ENCODE measurements at regions not wholly inside any gene's neighbourhood (a gene's known extent, or its start where the extent isn't known, plus 50 kb on each side); places are given as distances from the start of the nearest gene placed in this dataset.

DNA sequence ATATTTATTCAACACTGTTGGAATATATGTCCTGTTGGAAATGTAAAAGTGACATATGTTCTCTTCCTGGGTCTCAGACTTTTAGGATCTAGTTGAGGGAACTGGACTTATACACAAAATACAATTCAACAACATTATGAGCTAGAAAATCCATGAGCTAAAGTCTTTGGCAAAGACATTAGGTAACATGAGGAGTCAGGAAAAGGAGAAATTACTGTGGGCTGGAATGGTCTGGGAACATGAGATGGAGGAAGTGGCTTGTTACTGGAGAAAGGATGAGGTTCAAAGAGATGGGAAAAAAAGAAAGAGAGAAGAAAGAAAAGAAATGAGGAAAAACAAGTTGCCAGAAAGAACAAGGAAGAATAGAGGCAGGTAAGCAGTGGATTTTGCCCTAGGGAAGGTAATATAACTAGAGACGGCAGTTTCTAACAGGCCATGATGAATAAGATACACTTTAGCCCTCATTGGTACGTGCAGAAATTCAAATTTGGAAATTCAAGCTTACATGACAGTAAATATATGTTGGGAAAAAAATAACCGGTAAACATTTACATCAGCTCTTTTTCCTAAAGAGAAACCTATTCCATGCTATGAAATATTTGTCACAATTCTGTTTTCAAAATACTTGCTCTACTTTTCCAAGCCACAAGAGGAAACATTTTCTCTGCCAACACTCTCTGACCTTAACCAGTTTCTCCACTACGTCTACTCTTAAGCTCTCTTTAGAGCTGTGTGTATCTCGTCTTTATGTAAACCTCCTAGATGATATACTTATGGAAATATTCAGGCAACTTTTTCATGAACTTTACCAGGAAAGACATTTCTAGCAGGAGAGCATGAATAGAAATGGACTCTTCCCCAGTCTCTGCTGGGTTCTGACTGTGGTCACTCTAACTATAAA is 268.8 kb upstream of the BTG1 start:
- H2AFZ ChIP-seq (ENCODE audit: low read depth), result no peak overlapping the region
- POLR2A ChIA-PET, result no interaction called here
- H3K9me3 ChIP-seq, result no peaks in the 10 kb centered on the region
- WGBS (ENCODE audit: low lambda C conversion rate), result 66% methylated on average over 5 of the region's 5 CpGs
- no peaks in the 10 kb centered on the region for H3K27me3 ChIP-seq (ENCODE audit: insufficient read depth)
- CTCF ChIA-PET, result interaction anchor here (0.7 to 1.0 kb wide), 2 partner anchors 32 to 1032 kb away, joined by 3 read pairs; no protein-coding TSS in a partner anchor
- no peaks in the 10 kb centered on the region for H4K20me1 ChIP-seq (ENCODE audit: insufficient read depth)
- no peak overlapping the region for H3K9ac ChIP-seq
- H3F3A ChIP-seq (replicated peaks; ENCODE audit: insufficient read depth), result no peaks in the 10 kb centered on the region
- no peak overlapping the region for H3K4me2 ChIP-seq
- DNase-seq, result no peak
- H3K36me3 ChIP-seq (replicated peaks in 1 of 2; ENCODE audit: control insufficient read depth in 1 of 2, insufficient read depth in 2 of 2, low read length in 1 of 2), result no peaks in the 10 kb centered on the region
- H3K27ac ChIP-seq (ENCODE audit: low read depth in 2 of 2, low read length in 1 of 2), result no peak overlapping the region
- no peaks in the 10 kb centered on the region for H3K9me2 ChIP-seq
- H3K79me2 ChIP-seq (ENCODE audit: insufficient read depth), result no peaks in the 10 kb centered on the region
- no peak overlapping the region for H3K4me3 ChIP-seq (ENCODE audit: low read depth in 2 of 2, low read length in 1 of 2)
- TF ChIP-seq TCF12 (IDR thresholded peaks at IDR 0.05) (no peak), RCOR1 (IDR thresholded peaks at IDR 0.05; ENCODE audit: low read length) (no peak), POLR2AphosphoS5 (IDR thresholded peaks at IDR 0.05; ENCODE audit: low read depth, low read length) (no peak), FOXJ3 (CRISPR knock-in tag; IDR thresholded peaks at IDR 0.05) (no peak), TEAD4 (IDR thresholded peaks at IDR 0.05; ENCODE audit: borderline replicate concordance, insufficient read depth) (no peak)
- TF ChIP-seq, protein P1, sequence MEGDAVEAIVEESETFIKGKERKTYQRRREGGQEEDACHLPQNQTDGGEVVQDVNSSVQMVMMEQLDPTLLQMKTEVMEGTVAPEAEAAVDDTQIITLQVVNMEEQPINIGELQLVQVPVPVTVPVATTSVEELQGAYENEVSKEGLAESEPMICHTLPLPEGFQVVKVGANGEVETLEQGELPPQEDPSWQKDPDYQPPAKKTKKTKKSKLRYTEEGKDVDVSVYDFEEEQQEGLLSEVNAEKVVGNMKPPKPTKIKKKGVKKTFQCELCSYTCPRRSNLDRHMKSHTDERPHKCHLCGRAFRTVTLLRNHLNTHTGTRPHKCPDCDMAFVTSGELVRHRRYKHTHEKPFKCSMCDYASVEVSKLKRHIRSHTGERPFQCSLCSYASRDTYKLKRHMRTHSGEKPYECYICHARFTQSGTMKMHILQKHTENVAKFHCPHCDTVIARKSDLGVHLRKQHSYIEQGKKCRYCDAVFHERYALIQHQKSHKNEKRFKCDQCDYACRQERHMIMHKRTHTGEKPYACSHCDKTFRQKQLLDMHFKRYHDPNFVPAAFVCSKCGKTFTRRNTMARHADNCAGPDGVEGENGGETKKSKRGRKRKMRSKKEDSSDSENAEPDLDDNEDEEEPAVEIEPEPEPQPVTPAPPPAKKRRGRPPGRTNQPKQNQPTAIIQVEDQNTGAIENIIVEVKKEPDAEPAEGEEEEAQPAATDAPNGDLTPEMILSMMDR (IDR thresholded peaks at IDR 0.05), result no peak
- TF ChIP-seq, protein P2, sequence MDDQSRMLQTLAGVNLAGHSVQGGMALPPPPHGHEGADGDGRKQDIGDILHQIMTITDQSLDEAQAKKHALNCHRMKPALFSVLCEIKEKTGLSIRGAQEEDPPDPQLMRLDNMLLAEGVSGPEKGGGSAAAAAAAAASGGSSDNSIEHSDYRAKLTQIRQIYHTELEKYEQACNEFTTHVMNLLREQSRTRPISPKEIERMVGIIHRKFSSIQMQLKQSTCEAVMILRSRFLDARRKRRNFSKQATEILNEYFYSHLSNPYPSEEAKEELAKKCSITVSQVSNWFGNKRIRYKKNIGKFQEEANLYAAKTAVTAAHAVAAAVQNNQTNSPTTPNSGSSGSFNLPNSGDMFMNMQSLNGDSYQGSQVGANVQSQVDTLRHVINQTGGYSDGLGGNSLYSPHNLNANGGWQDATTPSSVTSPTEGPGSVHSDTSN (IDR thresholded peaks at IDR 0.05), result no peak
- TF ChIP-seq, protein P3, sequence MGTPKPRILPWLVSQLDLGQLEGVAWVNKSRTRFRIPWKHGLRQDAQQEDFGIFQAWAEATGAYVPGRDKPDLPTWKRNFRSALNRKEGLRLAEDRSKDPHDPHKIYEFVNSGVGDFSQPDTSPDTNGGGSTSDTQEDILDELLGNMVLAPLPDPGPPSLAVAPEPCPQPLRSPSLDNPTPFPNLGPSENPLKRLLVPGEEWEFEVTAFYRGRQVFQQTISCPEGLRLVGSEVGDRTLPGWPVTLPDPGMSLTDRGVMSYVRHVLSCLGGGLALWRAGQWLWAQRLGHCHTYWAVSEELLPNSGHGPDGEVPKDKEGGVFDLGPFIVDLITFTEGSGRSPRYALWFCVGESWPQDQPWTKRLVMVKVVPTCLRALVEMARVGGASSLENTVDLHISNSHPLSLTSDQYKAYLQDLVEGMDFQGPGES (IDR thresholded peaks at IDR 0.05; ENCODE audit: low read depth, low read length), result no peak
- peaks cover 0 to 9% of the 10 kb centered on the region in 2 experiments; a peak in 1 of 4 replicates for H3K4me1 ChIP-seq (ENCODE audit: control insufficient read depth in 1 of 2, insufficient read depth in 2 of 2, low read depth in 1 of 2, low read length in 1 of 2)

DNA sequence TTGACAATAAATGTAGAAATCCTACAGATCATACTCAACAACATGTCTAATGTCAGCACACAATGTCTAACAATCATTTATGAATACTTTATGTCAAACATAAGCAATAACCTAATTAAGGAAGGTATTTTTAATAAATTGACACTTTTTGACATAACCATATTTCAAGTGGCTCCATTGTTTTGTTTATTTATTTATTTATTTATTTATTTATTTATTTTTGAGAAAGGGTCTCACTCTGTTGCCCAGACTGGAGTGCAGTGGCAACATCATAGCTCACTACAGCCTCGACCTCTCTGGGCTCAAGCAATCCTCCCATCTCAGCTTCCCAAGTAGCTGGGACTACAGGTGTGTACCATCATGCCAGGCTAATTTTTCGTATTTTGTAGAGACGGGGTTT is 267.6 kb upstream of the BTG1 start:
- Histone ChIP-seq H3K4me3 (ENCODE audit: low read depth in 2 of 2, low read length in 1 of 2) (no peak overlapping the region), H3K79me2 (ENCODE audit: insufficient read depth) (no peaks in the 10 kb centered on the region), H3F3A (replicated peaks; ENCODE audit: insufficient read depth) (no peaks in the 10 kb centered on the region), H3K27me3 (ENCODE audit: insufficient read depth) (no peaks in the 10 kb centered on the region), H3K4me1 (ENCODE audit: control insufficient read depth in 1 of 2, insufficient read depth in 2 of 2, low read depth in 1 of 2, low read length in 1 of 2) (peaks cover 0 to 9% of the 10 kb centered on the region in 2 experiments; a peak in 1 of 4 replicates), H3K9me2 (no peaks in the 10 kb centered on the region), H3K4me2 (no peak overlapping the region), H3K9me3 (no peaks in the 10 kb centered on the region), H4K20me1 (ENCODE audit: insufficient read depth) (no peaks in the 10 kb centered on the region), H3K36me3 (replicated peaks in 1 of 2; ENCODE audit: control insufficient read depth in 1 of 2, insufficient read depth in 2 of 2, low read length in 1 of 2) (no peaks in the 10 kb centered on the region), H2AFZ (ENCODE audit: low read depth) (no peak overlapping the region), H3K9ac (no peak overlapping the region), H3K27ac (ENCODE audit: low read depth in 2 of 2, low read length in 1 of 2) (no peak overlapping the region)
- 68% methylated on average over 3 of the region's 3 CpGs for WGBS (ENCODE audit: low lambda C conversion rate)
- CTCF ChIA-PET, result no interaction called here
- DNase-seq, result no peak
- POLR2A ChIA-PET, result no interaction called here
- TF ChIP-seq RXRA (IDR thresholded peaks at IDR 0.05; ENCODE audit: borderline replicate concordance, low read depth), result no peak
- TF ChIP-seq TCF12 (IDR thresholded peaks at IDR 0.05), result no peak
- TF ChIP-seq FOSL2 (IDR thresholded peaks at IDR 0.05; ENCODE audit: borderline replicate concordance, low read depth), result no peak
- TF ChIP-seq CHD2 (IDR thresholded peaks at IDR 0.05; ENCODE audit: low read length, partially characterized antibody), result no peak
- no peak for TF ChIP-seq POLR2AphosphoS5 (IDR thresholded peaks at IDR 0.05; ENCODE audit: low read depth, low read length)
- TF ChIP-seq SMC3 (IDR thresholded peaks at IDR 0.05; ENCODE audit: low read depth, low read length), result no peak
- no peak for TF ChIP-seq FOXM1 (IDR thresholded peaks at IDR 0.05; ENCODE audit: low read depth)
- TF ChIP-seq MXI1 (IDR thresholded peaks at IDR 0.05; ENCODE audit: low read depth, low read length), result no peak
- TF ChIP-seq, protein P3 (IDR thresholded peaks at IDR 0.05; ENCODE audit: low read depth, low read length), result no peak
- no peak for TF ChIP-seq NFIC (IDR thresholded peaks at IDR 0.05; ENCODE audit: borderline replicate concordance)
- no peak for TF ChIP-seq EZH2phosphoT487 (IDR thresholded peaks at IDR 0.05; ENCODE audit: borderline replicate concordance, low read depth)
- TF ChIP-seq EP300 (IDR thresholded peaks at IDR 0.05; ENCODE audit: borderline replicate concordance in 1 of 2, low read depth in 1 of 2, low read length in 1 of 2), result no peak
- TF ChIP-seq, protein P1 (IDR thresholded peaks at IDR 0.05), result no peak
